SH-SY5Y (cell line): ENCODE measurements at regions not wholly inside any gene's neighbourhood (a gene's known extent, or its start where the extent isn't known, plus 50 kb on each side); places are given as distances from the start of the nearest gene placed in this dataset.

Experiments used
- GATA2 ChIP-seq: IDR thresholded peaks from 2 replicates; pipeline ENCODE4 v1.6.1; 2011; ENCODE audit warnings: mild to moderate bottlenecking, low read depth, low read length
- GATA3 ChIP-seq: IDR thresholded peaks from 2 replicates; pipeline ENCODE4 v1.6.1; 2011; ENCODE audit warnings: low read depth, mild to moderate bottlenecking, low read length, moderate library complexity

DNA sequence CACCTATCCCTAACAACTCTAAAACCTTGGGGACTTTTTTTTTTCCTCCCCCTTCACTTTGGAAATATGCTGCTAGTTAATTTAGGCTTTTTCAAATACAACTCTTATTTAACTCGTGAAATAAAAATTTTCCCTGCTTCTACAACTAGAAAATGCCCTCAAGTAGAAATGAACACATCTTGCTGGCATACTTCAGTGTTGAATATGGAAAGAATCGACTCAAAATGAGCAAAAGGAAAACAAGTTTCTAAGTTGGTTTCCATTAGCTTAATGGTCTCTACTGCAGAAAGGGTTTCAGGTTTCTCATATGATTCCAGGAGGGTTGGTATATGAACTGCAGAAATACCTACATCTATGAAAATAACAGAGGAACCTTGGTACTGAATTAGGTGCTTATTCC is 118.3 kb upstream of the TMTC1 start:
- no peak for TF ChIP-seq GATA2
- TF ChIP-seq GATA3 = no peak
